ENCODE measurements at regions not wholly inside any gene's neighbourhood (a gene's known extent, or its start where the extent isn't known, plus 50 kb on each side); places are given as distances from the start of the nearest gene placed in this dataset.

DNA sequence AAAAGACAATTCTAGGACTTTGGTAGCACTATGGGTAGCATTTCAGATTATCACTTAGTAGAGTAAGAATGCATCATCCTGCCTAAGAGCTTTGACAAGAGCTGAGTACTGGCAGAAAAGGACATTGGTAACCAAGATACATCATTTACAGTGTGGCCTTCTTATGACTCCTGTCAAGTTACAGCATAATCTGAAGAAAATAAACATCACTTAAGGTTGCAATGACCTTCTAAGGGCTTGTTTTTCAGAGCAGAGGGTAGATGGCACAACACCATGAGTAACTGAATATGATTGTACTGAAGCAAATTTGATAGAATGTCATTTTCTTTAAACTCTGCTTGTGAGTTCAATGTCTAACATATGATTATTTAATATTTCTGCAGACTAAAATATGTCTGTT lies 822.6 kb downstream of the TBC1D32 start:
- TF ChIP-seq CTCF (IDR thresholded peaks at IDR 0.05): no peak
- TF ChIP-seq POLR2A (IDR thresholded peaks at IDR 0.05): no peak

Measured in uterus (tissue), 2 donors.